HEK293 (cell line): ENCODE measurements at regions not wholly inside any gene's neighbourhood (a gene's known extent, or its start where the extent isn't known, plus 50 kb on each side); places are given as distances from the start of the nearest gene placed in this dataset.

ENCODE experiments used
- CTCF ChIA-PET: fragments of 350-600 bp; formaldehyde crosslinking; extraction: SDS; loops from one replicate; lab custom pipeline; 2021; ENCODE audit warnings: antibody characterized with exemption; lab: Yijun Ruan, JAX
- POLR2A ChIA-PET: fragments of 300-600 bp; formaldehyde crosslinking; extraction: SDS; loops from one replicate; lab custom pipeline; 2020; ENCODE audit warnings: antibody characterized with exemption, inconsistent platforms; lab: Yijun Ruan, JAX
- H3K27ac ChIP-seq: fragments of 200-500 bp; sonication (Bioruptor generic); 2 replicates; pipeline ENCODE4 v1.5.1; 2014; ENCODE audit warnings: low read depth, low read length, control low read depth, inconsistent platforms; ENCODE audit errors: extremely low read depth
- H3K36me3 ChIP-seq, 2 experiments: fragments of 200-500 bp in 1 of 2; sonication (Bioruptor generic) in 1 of 2; 1 replicate in 1 of 2; 2 replicates in 1 of 2; pipeline ENCODE4 v1.5.1; 2014 to 2017; ENCODE audit warnings: inconsistent platforms in 2 of 2, low read length in 2 of 2; ENCODE audit not compliant: control insufficient read depth in 2 of 2, insufficient read depth in 1 of 2
- H3K4me1 ChIP-seq: fragments of 200-500 bp; sonication (Bioruptor generic); 2 replicates; pipeline ENCODE4 v1.5.1; 2014; ENCODE audit warnings: mild to moderate bottlenecking, low read length, inconsistent platforms; ENCODE audit not compliant: control insufficient read depth, insufficient read depth
- H3K4me3 ChIP-seq: 2 replicates; pipeline ENCODE4 v1.5.1; 2011; ENCODE audit warnings: low read depth, mild to moderate bottlenecking, control low read depth, low read length, moderate library complexity
- H3K9me3 ChIP-seq: fragments of 200-500 bp; sonication (Bioruptor generic); 2 replicates; pipeline ENCODE4 v1.5.1; 2014; ENCODE audit warnings: low read depth, low read length, inconsistent platforms; ENCODE audit not compliant: control insufficient read depth, insufficient read depth
- BCL6B ChIP-seq: fragments of 450-650 bp; formaldehyde crosslinking; IDR thresholded peaks from 2 replicates; pipeline ENCODE4 v1.5.1; 2017; ENCODE audit warnings: missing biosample characterization, missing genetic modification characterization
- IKZF3 ChIP-seq: fragments of 450-650 bp; IDR thresholded peaks from 2 replicates; pipeline ENCODE4 v1.5.0; 2018; ENCODE audit warnings: missing biosample characterization, mild to moderate bottlenecking, missing genetic modification characterization, moderate library complexity
- MZF1 ChIP-seq: fragments of 450-650 bp; formaldehyde crosslinking; IDR thresholded peaks from 2 replicates; pipeline ENCODE4 v1.5.1; 2017; ENCODE audit warnings: missing biosample characterization, missing genetic modification characterization, borderline replicate concordance
- SCRT1 ChIP-seq: fragments of 450-650 bp; formaldehyde crosslinking; IDR thresholded peaks from 2 replicates; pipeline ENCODE4 v1.5.1; 2016; ENCODE audit warnings: missing biosample characterization, missing genetic modification characterization, borderline replicate concordance
- SCRT2 ChIP-seq: fragments of 450-650 bp; formaldehyde crosslinking; IDR thresholded peaks from 2 replicates; pipeline ENCODE4 v1.5.1; 2016; ENCODE audit warnings: missing biosample characterization, missing genetic modification characterization
- SP7 ChIP-seq: fragments of 450-650 bp; formaldehyde crosslinking; IDR thresholded peaks from 2 replicates; pipeline ENCODE4 v1.5.1; 2016; ENCODE audit warnings: missing biosample characterization, missing genetic modification characterization
- WT1 ChIP-seq: fragments of 450-650 bp; formaldehyde crosslinking; IDR thresholded peaks from 2 replicates; pipeline ENCODE4 v1.5.1; 2016; ENCODE audit warnings: missing biosample characterization, missing genetic modification characterization
- ZBTB44 ChIP-seq: fragments of 450-650 bp; IDR thresholded peaks from 2 replicates; pipeline ENCODE4 v1.5.1; 2018; ENCODE audit warnings: missing biosample characterization, mild to moderate bottlenecking, missing genetic modification characterization
- ZFP69B ChIP-seq: fragments of 450-650 bp; formaldehyde crosslinking; IDR thresholded peaks from 2 replicates; pipeline ENCODE4 v1.5.1; 2016; ENCODE audit warnings: missing biosample characterization, missing genetic modification characterization
- ZNF311 ChIP-seq: fragments of 450-650 bp; formaldehyde crosslinking; IDR thresholded peaks from 2 replicates; pipeline ENCODE4 v1.5.1; 2017; ENCODE audit warnings: missing biosample characterization, missing genetic modification characterization, borderline replicate concordance
- ZNF335 ChIP-seq: fragments of 450-650 bp; formaldehyde crosslinking; conservative IDR thresholded peaks from 2 replicates; pipeline ENCODE4 v1.5.1; 2016; ENCODE audit warnings: missing biosample characterization, missing genetic modification characterization
- ZNF423 ChIP-seq: fragments of 450-650 bp; formaldehyde crosslinking; IDR thresholded peaks from 2 replicates; pipeline ENCODE4 v1.5.1; 2016; ENCODE audit warnings: missing biosample characterization, missing genetic modification characterization
- ZNF518A ChIP-seq: fragments of 450-650 bp; formaldehyde crosslinking; conservative IDR thresholded peaks from 2 replicates; pipeline ENCODE4 v1.5.1; 2016; ENCODE audit warnings: low read depth, missing biosample characterization, missing genetic modification characterization
- ZNF521 ChIP-seq: fragments of 450-650 bp; formaldehyde crosslinking; IDR thresholded peaks from 2 replicates; pipeline ENCODE4 v1.5.1; 2017; ENCODE audit warnings: missing biosample characterization, mild to moderate bottlenecking, missing genetic modification characterization
- ZNF548 ChIP-seq: fragments of 450-650 bp; formaldehyde crosslinking; IDR thresholded peaks from 2 replicates; pipeline ENCODE4 v1.5.1; 2016; ENCODE audit warnings: missing biosample characterization, missing genetic modification characterization
- ZNF621 ChIP-seq: fragments of 450-650 bp; formaldehyde crosslinking; IDR thresholded peaks from 2 replicates; pipeline ENCODE4 v1.5.1; 2017; ENCODE audit warnings: missing biosample characterization, missing genetic modification characterization
- ZNF629 ChIP-seq: fragments of 450-650 bp; formaldehyde crosslinking; IDR thresholded peaks from 2 replicates; pipeline ENCODE4 v1.5.1; 2017; ENCODE audit warnings: missing biosample characterization, missing genetic modification characterization
- ZNF76 ChIP-seq: fragments of 450-650 bp; formaldehyde crosslinking; IDR thresholded peaks from 2 replicates; pipeline ENCODE4; 2016; ENCODE audit warnings: low read depth, missing biosample characterization, missing genetic modification characterization, borderline replicate concordance
- ZNF776 ChIP-seq: fragments of 450-650 bp; formaldehyde crosslinking; IDR thresholded peaks from 2 replicates; pipeline ENCODE4 v1.5.0; 2017; ENCODE audit warnings: missing biosample characterization, missing genetic modification characterization, borderline replicate concordance

- no peaks in the 10 kb centered on the region for H3K9me3 ChIP-seq
- H3K27ac ChIP-seq = no peak overlapping the region
- TF ChIP-seq MZF1 (peak; percentile 85; the same call in 1 of the 2 replicates), ZNF311 (tag by site-specific recombination) (no peak), ZNF621 (tag by site-specific recombination) (no peak), SP7 (0 out of 2 replicates have a peak, but pooled peaks have one; percentile 22), SCRT1 (tag by site-specific recombination) (no peak), ZNF776 (tag by site-specific recombination) (no peak), ZNF76 (tag by site-specific recombination) (no peak)
- peaks cover 9% of the 10 kb centered on the region; the same call in 1 of the 2 replicates for H3K4me1 ChIP-seq
- H3K36me3 ChIP-seq = no peaks in the 10 kb centered on the region
- ChIA-PET POLR2A (no interaction called here), CTCF (interaction anchor here (1.2 kb wide), 1 partner anchor 359 kb away, joined by 3 read pairs; no protein-coding TSS in a partner anchor)
- no peak overlapping the region for H3K4me3 ChIP-seq
Observed at GRCh38 chr5:83000922-83001321, 76.3 kb downstream of the TMEM167A start.

- CTCF ChIA-PET = no interaction called here
- POLR2A ChIA-PET = interaction anchor here (1.1 kb wide), 1 partner anchor 77 kb away, joined by 4 read pairs; the partner anchor contains the start of genes TMEM167A and XRCC4
Observed at GRCh38 chr5:83000428-83000827, 76.8 kb downstream of the TMEM167A start.

More at GRCh38 chr5:83000428-83000827, 76.8 kb downstream of the TMEM167A start:
- Histone ChIP-seq H3K27ac (no peak overlapping the region), H3K4me1 (peaks cover 9% of the 10 kb centered on the region; the same call in 1 of the 2 replicates), H3K36me3 (no peaks in the 10 kb centered on the region), H3K9me3 (no peaks in the 10 kb centered on the region), H3K4me3 (no peak overlapping the region)
- no peak for TF ChIP-seq ZNF521 (tag by site-specific recombination)
- TF ChIP-seq ZFP69B (tag by site-specific recombination) = no peak
- peak; percentile 51 for TF ChIP-seq ZNF629
- peak; percentile 71 for TF ChIP-seq SP7
- TF ChIP-seq SCRT2 = peak; percentile 58
- TF ChIP-seq ZNF548 (tag by site-specific recombination) = no peak
- TF ChIP-seq IKZF3 (tag by site-specific recombination) = no peak
- TF ChIP-seq ZNF518A = 0 out of 2 replicates have a peak, but pooled peaks have one; percentile 12
- TF ChIP-seq ZNF423 = no peak
- TF ChIP-seq BCL6B = peak; percentile 48
- TF ChIP-seq ZBTB44 (tag by site-specific recombination) = peak; percentile 41; the same call in 1 of the 2 replicates
- TF ChIP-seq ZNF335 (tag by site-specific recombination) = 0 out of 2 replicates have a peak, but pooled peaks have one; percentile 26
- TF ChIP-seq WT1 = peak; percentile 66; the same call in 1 of the 2 replicates
